Activated CD8-positive, alpha-beta memory T cell treated with anti-CD3 and anti-CD28 coated beads for 1 hour (primary cell): ENCODE measurements at regions not wholly inside any gene's neighbourhood (a gene's known extent, or its start where the extent isn't known, plus 50 kb on each side); places are given as distances from the start of the nearest gene placed in this dataset.

Source experiments
- DNase-seq, 2 donors: peaks; one replicate each; pipeline ENCODE4 v3.0.0-alpha.2; 2020; ENCODE audit warnings: low read depth in 1 of 2; ENCODE audit errors: extremely low read depth in 1 of 2

- DNase-seq, result no peak
Measured at GRCh38 chr1:208628022-208628914, 384.1 kb upstream of the PLXNA2 start.

- no peak for DNase-seq
Measured at GRCh38 chr1:208631092-208631491, 386.9 kb upstream of the PLXNA2 start.

GRCh38 chr1:208631506-208631905, 387.3 kb upstream of the PLXNA2 start:
- no peak for DNase-seq

DNA sequence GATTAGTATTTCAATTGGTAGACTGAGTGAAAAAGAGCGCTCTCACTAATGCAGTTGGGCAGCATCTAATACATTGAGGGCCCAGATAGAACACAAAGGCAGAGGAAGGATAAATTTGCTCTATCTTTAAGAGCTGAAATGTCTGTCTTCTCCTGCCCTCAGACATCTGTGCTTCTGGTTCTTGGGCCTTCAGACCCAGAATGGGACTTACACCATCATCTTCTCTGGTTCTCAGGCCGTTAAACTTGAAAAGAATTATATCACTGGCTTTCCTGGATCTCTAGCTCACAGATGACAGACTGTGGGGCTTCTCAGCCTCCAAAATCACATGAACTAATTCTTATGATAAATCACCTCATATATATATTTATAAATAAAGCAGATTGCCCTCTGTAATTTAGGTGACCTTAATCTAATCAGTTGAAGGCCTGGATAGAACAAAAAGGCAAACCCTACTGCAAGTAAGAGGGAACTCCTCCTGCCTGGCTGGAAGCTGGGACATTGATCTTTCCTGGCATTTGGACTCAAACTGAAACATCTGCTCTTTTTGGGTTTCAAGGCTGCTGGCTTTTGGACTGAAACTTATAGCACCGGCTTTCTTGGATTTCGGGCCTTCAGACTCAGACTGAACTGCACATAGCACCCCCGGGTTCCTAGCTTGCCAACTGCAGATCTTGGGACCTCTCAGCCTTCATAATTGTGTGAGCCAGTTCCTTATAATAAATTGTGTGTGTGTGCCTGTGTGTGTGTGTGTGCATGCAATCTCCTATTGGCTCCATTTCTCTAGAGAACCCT, 390.4 kb upstream of the PLXNA2 start:
- DNase-seq, result no peak

GRCh38 chr1:208637181-208637580, 393.0 kb upstream of the PLXNA2 start:
- DNase-seq, result no peak

DNA sequence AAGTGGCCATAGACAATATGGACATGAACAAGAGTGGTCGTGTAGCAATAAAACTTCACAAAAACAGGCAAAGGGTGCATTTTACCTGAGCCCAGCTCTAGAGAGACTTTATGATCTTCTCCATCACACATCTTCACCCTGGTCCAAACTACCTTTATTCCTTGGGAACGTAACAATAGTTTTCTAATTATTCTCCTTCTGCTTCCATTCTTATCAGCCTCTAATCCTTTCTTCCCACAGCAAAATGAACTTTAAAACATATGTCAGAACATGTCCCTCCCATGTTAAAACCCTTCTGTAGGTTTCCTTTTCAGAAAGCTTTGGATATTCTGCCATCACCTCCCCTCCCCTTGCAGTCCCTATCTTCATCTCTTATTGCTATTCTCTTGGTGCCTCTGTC, 395.2 kb upstream of the PLXNA2 start:
- no peak for DNase-seq

DNA sequence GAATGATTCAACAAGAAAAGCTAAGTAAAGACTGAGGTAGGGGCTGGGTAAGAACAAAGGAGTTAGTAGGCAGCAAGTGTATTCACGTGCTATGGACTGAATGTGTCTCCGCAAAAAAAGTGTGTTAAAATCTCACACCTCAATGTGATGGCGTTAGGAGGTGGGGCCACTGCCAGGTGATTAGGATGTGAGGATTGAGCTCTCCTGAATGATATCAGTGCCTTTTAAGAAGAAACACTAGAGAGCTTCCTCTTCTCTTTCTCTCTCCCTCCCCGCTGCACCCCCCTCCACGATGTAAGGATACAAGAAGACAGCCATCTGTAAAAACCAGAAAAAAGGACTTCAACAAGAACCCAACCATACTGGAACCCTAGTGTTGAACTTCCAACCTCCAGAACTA, 396.1 kb upstream of the PLXNA2 start:
- no peak for DNase-seq

GRCh38 chr1:208641579-208642280, 397.5 kb upstream of the PLXNA2 start:
- no peak for DNase-seq

GRCh38 chr1:208643005-208643597, 398.9 kb upstream of the PLXNA2 start:
- no peak for DNase-seq

DNA sequence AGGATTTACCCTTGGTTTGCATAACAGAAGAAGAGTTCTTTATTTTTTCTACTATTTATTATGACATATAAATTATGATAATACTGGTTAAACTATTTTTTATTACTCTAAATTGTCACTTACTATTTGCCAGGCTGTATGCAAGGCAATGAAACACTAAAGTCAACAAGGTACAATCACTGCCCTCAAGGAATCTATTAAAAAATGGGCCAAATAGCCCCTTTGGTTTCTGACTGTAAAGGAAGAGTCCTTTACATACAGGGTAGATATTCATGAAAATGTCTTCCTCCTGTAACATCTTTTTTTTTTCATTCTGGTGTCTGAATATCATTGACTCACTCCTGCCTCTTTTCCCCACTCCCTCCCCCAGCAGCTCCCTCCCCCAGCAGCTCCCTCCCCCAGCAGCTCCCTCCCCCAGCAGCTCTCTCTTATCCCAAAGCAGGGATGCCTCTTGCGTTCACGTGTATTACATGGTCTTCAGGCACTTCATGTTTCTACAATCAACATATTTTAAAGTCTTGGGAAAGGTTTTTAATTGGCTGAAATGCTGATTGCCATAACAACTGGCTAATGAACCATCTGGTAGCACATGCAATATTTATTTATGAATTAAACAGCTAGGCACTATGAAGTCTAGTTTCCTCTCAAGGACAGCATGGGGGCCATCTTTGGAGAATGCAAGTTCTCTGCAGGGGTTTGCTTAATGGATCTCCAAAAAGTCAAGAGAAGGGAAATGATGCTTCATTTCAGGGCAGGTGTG, 400.4 kb upstream of the PLXNA2 start:
- no peak for DNase-seq

DNA sequence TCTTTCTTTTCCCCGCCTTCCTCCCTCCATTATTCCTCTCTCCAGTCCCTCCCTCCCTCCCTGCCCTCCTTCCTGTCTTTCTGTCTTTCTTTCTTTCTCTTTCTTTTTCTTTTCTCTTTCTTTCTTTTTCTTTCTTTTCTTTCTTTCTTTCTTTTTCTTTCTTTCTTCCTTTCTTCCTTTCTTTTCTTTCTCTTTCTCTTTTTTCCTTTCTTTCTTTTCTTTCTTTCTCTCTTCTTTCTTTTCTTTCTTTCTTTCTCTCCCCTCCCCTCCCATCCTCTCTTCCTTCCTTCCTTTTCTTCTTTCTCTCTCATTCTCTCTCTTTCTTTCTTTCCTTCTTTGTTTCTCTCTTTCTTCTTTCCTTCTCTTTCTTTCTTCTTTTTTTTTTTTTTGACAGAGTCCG, 402.2 kb upstream of the PLXNA2 start:
- no peak for DNase-seq

GRCh38 chr1:208648146-208648545, 404.0 kb upstream of the PLXNA2 start:
- DNase-seq, result no peak

- DNase-seq, result no peak
Measured at GRCh38 chr1:208652296-208653160, 408.3 kb upstream of the PLXNA2 start.

- DNase-seq, result no peak
Measured at GRCh38 chr1:208653426-208653825, 409.2 kb upstream of the PLXNA2 start.

GRCh38 chr1:208654241-208654640, 410.1 kb upstream of the PLXNA2 start:
- DNase-seq, result no peak

- DNase-seq, result no peak
Measured at GRCh38 chr1:208665936-208666335, 421.8 kb upstream of the PLXNA2 start.

DNA sequence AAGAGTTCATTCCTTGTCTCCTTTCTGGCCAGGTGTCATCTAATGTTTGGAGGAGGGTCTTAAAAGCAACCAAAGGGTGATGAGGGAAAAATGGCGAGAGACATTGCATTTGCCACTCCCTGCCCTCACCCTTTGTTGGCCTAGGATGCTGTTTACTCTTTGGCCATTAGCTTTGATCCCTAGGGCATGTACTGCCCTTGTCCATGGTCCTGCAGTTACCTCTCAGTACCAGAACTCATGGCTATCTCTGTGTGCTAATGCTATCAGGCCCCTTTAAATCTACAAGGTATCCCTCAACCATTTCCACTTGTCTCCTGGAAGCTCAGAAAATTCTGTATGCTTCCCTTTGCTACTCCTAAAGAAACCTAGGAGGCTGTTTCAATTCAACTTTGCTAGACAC, 424.8 kb upstream of the PLXNA2 start:
- no peak for DNase-seq

DNA sequence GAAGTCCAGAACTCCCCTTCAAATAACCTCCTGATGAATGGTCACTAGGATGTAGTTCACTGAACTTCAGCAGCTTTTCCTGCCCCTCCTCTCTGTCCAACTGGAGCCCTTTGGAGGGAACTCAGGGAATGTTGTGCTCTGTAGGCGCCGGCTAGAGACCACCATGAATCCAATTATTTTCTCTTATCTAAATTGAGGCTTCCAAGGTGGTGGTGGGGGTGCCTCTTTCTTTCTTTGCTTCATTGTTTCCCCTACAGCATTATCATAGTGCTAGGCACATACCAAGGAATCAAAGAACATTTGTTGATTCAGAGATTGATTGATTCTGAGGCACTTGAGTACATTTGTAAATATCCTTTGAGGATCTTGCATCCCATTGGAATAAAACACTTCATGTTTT, 426.6 kb upstream of the PLXNA2 start:
- DNase-seq, result no peak

DNA sequence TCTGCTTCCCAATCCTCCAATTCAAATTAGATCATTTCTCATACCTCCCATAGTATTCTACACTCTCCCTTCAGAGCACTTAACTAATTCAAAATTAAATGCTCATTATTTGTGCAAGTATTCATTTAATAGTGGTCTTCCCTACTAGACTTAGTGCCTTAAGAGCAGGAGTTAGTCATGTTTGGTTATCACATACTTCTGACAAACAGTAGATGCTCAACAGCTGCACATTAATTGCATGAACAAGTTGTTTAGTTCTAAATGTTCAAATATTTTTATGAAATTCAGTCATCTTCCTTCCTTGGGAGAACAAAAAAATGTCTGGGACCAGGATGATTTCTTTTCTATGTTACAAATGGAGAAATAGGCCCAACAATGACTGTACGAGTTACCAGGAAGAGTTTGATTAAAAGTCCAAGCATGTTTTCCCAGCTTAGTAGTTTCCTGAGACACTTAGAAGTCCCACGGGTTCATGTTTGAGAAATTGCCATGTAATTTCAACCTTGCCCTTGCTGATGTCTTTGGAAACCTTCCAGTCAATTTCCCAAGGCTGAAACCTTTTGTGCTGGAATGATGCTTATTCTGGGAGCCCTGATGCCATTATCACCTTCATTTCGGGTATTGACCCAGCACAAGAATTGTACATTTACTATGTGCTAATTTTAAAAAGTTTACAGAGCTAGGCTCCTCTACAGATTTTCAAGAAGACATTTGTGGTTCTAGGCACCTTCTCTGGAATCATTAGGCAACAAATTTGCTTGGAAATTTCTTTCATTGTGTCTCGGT, 437.9 kb upstream of the PLXNA2 start:
- no peak for DNase-seq
